NCI-H82 (cell line): ENCODE measurements at regions not wholly inside any gene's neighbourhood (a gene's known extent, or its start where the extent isn't known, plus 50 kb on each side); places are given as distances from the start of the nearest gene placed in this dataset.

Experiments used
- DNase-seq: peaks from one replicate; lab custom pipeline; 2025; lab: John Stamatoyannopoulos, UW

GRCh38 chr6:17047889-17048288, 54.0 kb upstream of the STMND1 start:
- peak; percentile 28 for DNase-seq

GRCh38 chr6:17045581-17046322, 56.1 kb upstream of the STMND1 start:
- no peak for DNase-seq

- DNase-seq, result no peak
Measured at GRCh38 chr6:17043148-17043522, 58.7 kb upstream of the STMND1 start.

- peak; percentile 26 for DNase-seq
Measured at GRCh38 chr6:17042422-17043147, 59.3 kb upstream of the STMND1 start.

GRCh38 chr6:17039266-17039665, 62.6 kb upstream of the STMND1 start:
- DNase-seq, result no peak

GRCh38 chr6:17038316-17038715, 63.5 kb upstream of the STMND1 start:
- DNase-seq, result no peak

GRCh38 chr6:17036065-17036393, 65.8 kb upstream of the STMND1 start:
- no peak for DNase-seq

GRCh38 chr6:17035257-17036064, 66.4 kb upstream of the STMND1 start:
- DNase-seq, result peak; percentile 38

- no peak for DNase-seq
Measured at GRCh38 chr6:17033746-17034145, 68.1 kb upstream of the STMND1 start.

GRCh38 chr6:17032988-17033634, 68.7 kb upstream of the STMND1 start:
- no peak for DNase-seq

- DNase-seq, result no peak
Measured at GRCh38 chr6:17032590-17032987, 69.3 kb upstream of the STMND1 start.

GRCh38 chr6:17031961-17032360, 69.9 kb upstream of the STMND1 start:
- DNase-seq, result no peak

GRCh38 chr6:17027441-17027840, 74.4 kb upstream of the STMND1 start:
- no peak for DNase-seq

GRCh38 chr6:17022604-17023003, 79.2 kb upstream of the STMND1 start:
- DNase-seq, result no peak

- no peak for DNase-seq
Measured at GRCh38 chr6:17021539-17021889, 80.3 kb upstream of the STMND1 start.

GRCh38 chr6:17020889-17021538, 80.8 kb upstream of the STMND1 start:
- no peak for DNase-seq

GRCh38 chr6:17018425-17018824, 83.4 kb upstream of the STMND1 start:
- DNase-seq, result no peak

GRCh38 chr6:17017416-17017815, 84.4 kb upstream of the STMND1 start:
- DNase-seq, result no peak

- no peak for DNase-seq
Measured at GRCh38 chr6:17015551-17016381, 86.1 kb upstream of the STMND1 start.

- no peak for DNase-seq
Measured at GRCh38 chr6:17015144-17015543, 86.7 kb upstream of the STMND1 start.

- DNase-seq, result no peak
Measured at GRCh38 chr6:17013701-17014100, 88.1 kb upstream of the STMND1 start.
